Stimulated activated CD4-positive, alpha-beta T cell treated with anti-CD3 and anti-CD28 coated beads, Interleukin-12 subunit alpha, Interleukin-12 subunit beta, amount 100 ng/mL, for 48 hours (primary cell): ENCODE measurements at regions not wholly inside any gene's neighbourhood (a gene's known extent, or its start where the extent isn't known, plus 50 kb on each side); places are given as distances from the start of the nearest gene placed in this dataset.

Experiments used
- DNase-seq, 3 donors: peaks; one replicate each; pipeline ENCODE4 v3.0.0-alpha.2; 2020; ENCODE audit warnings: low read depth in 2 of 3, low spot score in 1 of 3

- no peak for DNase-seq
Measured at GRCh38 chr16:13291591-13292333, 390.4 kb downstream of the SHISA9 start.

DNA sequence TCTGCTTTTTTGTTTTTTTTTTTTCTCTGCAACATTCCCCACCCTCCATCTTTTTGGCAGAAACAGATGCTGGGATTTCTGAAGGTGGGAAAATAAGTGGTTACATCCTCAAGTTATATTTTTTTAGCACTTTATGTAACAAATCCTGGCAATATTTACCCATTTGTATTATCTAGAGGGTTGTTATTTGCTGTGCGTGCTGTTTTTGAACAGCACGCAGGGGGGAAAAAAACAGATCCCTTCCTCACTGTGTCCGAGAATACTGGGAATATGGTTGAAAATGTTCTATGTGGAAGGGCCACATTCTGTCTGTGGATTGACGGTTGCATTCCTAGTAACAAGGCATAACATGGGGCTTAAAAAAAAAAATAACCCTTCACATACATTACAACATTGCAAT lies 394.8 kb downstream of the SHISA9 start:
- no peak for DNase-seq

- DNase-seq = no peak
Measured at GRCh38 chr16:13298666-13299065, 397.3 kb downstream of the SHISA9 start.

GRCh38 chr16:13300066-13300840 lies 398.9 kb downstream of the SHISA9 start:
- DNase-seq = no peak

DNA sequence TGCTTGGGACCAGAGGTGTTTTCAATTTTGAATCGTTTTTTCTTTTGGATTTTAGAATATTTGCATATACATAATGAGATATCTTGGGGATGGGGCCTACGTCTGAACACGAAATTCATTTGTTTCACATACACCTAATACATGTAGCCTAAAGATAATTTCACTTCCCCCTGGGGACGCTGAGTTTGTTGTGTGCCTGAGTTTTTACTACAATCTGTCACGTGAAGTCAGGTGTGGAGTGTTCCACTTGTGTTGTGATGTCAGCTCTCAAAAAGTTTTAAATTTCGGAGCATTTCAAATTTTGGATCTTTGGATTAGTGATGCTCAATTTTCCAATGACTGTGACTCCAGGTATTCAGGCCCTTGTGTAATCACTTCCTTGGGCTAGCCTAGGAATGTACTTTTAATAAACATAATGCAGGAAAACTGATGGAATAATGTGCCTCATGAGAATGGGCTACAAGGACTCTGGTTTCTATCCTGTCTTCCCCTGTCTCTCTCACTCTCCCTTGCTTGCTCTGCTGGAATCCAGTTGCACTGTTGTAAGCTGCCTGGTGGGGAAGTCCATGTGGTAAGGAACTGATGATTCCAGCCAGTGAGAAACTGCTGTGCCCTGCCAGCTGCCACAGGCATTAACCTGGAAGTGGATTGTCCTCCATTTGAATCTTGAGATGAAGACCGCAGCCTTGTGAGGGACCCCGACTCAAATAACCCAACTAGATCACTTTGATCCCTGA lies 403.8 kb downstream of the SHISA9 start:
- DNase-seq = no peak

DNA sequence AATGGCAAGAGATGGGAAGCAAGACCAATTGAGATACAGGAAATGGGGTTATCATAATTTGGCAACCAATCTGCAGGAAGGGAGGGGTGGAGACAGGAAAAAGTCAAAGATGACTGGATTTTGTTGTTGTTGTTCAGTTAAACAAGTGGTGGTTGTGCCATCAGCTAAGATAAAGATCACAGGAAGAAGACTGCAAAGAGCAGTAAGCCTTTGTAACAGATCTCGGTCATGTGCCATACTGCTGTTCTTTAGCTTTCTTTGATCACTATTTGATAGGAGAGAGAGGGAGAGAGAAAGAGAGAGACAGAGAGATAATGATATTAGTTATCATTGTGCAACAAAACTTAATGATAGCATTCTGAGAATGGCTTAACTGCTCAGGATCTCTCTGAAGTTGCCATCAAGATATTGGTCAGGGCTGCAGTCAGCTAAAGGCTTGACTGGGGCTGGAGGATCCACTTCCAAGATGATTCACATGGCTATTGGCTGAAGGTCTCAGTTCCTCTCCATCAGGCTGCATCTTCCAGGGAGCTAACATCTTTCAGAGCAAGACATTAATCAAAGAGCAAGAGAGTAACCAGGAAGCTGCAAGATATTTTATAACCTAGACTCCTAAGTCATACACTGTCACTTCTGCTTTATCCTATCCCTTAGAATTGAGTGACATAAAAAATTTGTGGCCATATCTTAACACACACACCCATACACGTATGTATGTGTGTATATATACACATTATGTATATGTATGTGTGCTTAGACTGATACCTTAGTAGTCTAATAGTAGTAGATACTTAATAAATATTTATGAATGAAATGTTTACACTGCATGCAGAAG lies 405.0 kb downstream of the SHISA9 start:
- no peak for DNase-seq

DNA sequence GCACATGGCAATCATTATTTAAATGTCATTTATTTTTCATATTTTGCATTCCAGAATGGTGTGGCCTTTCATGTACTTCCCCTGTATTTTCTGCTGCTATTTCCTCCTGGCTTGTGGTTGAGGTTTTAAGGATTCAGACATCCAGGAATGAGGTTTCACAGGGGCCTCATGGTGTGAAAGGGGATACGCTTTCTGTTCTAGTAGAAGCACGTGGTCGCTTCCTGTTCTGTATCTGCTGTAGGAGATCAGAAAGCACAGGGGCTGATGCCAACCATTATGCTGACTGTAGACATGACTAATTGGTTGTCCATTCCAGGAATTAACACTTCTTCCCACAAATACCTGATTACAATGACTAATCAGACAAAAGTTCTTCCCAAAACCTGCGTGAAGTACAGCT lies 405.9 kb downstream of the SHISA9 start:
- no peak for DNase-seq

GRCh38 chr16:13307851-13308250 lies 406.5 kb downstream of the SHISA9 start:
- no peak for DNase-seq

GRCh38 chr16:13312063-13312462 lies 410.7 kb downstream of the SHISA9 start:
- no peak for DNase-seq

GRCh38 chr16:13313351-13313750 lies 412.0 kb downstream of the SHISA9 start:
- no peak for DNase-seq

DNA sequence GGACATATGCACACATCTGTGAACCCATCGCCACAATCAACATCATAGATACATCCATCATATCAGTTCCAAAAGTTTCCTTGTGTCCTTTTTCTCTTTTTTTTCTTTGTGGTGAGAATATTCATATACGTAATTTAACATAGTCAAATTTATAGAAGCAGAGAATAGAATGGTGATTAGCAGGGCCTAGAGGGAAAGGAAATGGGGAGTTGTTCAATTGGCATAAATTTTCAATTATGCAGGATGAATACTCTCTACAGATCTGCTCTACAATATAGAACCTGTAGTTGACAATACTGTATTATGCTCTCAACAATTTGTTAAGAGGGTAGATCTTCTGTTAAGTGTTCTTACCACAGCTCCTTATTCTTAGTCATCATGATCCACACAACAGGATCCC lies 413.2 kb downstream of the SHISA9 start:
- no peak for DNase-seq

DNA sequence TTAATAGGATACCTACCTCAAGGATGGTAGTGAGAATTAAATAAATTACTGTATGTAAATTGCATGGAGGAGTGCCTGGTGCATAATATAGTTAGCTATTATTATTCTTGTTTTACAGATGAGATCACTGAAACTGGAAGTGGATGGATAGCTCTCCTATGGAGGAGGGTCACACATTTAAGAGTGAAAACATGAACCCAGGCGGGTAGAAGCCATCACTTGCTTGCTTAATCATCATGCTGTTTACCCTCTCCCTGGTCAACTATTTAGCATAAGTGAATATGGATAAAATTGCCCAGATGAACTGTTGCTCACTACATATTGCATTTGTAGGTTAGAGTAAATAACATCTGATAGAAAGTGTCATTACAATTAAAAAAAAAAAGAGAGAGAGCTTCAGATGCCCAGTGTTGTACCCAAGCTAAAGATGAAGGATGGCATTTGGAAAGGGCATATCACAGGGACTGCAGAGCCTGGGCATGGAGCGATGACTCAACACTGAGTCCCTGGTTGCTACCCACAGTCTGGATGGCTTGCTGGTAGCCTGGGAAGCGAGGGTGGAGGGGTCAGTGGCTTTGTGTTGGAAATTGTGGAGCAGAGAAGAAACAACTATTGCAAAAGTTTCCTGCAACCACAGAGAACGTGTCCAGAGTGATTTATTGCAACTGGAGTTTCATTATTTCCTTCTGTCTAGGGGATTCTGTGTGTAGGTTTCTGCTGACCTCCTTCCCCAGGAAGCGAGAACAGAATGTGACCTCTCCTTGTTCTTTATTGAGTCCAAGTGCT lies 414.4 kb downstream of the SHISA9 start:
- DNase-seq = no peak

DNA sequence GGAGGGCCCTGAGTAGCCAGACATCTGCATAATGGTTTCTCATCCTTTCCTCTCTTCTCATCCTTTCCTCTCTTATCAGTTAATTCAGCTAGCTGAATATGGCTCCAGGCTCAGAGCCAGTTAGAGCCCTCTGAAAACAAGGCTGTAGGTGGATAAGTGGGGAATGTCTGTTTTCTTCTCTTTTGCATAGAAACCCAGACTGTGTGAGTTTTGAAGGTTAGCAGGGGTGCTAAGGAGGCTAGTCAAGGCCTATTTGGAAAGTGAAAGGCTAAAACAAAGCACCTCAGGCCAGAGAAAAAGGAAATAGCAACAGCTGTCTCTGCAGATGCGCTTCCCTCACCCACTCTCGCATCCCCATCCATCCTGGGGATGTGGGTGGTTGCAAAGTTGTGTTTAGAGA lies 420.9 kb downstream of the SHISA9 start:
- no peak for DNase-seq

GRCh38 chr16:13324851-13325250 lies 423.5 kb downstream of the SHISA9 start:
- no peak for DNase-seq

DNA sequence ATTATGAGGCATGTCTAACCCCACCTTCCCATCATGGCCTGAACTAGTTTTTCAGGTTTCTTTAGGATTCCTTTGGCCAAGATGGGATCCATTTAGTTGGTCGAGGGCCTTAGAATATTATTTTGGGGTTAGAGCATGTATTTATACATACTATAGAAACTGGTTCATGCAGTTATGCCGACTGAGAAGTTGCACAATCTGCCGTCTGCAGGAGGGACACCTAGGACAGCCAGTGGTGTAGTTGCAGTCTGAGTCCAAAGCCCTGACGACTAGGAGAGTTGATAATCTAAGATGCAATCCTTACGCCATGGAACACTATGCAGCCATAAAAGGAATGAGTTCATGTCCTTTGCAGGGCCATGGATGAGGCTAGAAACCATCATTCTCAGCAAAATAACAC lies 424.0 kb downstream of the SHISA9 start:
- DNase-seq = no peak

DNA sequence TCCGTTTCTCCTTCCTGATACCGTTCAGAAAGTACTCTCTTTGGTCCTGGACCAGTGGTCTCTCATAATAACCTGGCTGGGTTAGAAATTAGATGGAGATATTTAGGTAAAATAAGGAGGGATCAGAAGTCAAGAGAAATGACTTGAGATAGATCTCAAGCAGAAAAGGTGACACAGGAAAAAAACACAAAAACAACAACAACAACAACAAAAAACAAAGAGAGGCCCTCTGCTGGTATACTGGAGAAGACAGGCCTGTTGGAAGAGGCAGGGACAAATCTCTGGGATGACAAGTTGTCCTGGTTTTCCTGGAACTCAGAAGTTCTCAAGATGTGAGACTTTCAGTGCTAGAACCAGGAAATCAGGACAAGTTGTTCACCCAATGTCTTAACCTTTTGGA lies 430.5 kb downstream of the SHISA9 start:
- DNase-seq = no peak

- no peak for DNase-seq
Measured at GRCh38 chr16:13332713-13333255, 431.4 kb downstream of the SHISA9 start.

DNA sequence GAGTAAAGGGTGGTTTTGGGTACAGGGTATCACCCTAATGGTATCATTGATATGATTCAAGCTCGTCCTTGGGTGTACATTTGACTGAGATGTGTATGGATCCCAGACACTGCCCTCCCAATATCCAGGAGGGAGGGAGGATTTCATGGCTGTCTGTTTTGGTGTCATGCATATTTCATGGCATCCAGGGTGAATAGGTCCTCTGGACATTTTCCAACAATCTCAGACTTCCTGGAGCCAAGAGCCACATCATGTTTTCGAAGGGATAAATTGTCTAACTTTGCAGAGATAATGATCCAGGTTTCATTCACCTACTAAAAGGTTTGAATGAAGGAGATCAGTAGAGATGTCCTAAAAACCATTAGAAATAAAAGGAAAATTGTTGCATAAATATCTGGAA lies 431.9 kb downstream of the SHISA9 start:
- DNase-seq = no peak

DNA sequence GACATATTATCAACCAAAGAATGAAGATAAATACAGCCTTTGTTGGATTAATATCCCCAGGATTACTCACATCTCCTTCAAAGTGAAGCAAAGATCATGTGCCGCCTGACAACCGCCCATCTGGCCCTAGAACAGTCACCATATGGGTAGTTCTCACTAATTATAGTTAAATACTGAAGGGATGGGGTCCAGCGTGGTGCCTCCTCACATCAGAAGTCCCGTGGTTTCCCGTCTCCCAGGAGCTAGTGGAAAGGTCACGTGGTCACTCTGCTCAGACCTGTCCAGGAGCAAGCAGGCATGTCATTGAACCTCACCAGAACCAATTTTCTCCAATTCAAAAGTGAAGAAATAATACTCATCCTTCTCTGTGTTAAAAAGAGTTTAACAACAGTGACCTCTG lies 434.5 kb downstream of the SHISA9 start:
- no peak for DNase-seq

DNA sequence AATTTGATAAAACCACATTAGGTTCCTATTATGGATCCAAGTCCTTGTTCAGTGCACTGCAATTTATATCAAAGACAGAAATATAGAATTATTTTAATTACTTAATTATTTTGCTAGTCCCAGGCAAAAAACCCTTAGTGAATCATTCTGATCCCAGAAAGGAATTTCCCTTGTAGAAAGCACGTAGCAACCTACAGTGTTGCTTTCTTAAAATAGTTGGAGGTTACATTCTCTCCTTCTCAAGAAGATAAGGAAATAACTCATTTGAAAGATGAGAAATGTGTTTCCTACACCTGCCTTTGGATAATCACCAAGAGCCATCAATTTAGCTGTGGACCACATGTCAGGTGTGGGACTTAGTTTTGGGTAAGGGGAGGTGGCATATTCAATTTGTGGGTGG lies 434.9 kb downstream of the SHISA9 start:
- no peak for DNase-seq
